ENCODE measurements at regions not wholly inside any gene's neighbourhood (a gene's known extent, or its start where the extent isn't known, plus 50 kb on each side); places are given as distances from the start of the nearest gene placed in this dataset.

GRCh38 chrX:46209768-46210167, 335.5 kb downstream of the ZNF674 start:
- Mint-ChIP-seq H3K4me3 (no peak overlapping the region), H3K27me3 (ENCODE audit: insufficient read depth, low read depth) (peaks cover 2% of the 10 kb centered on the region), H3K27ac (no peak overlapping the region), H3K9me3 (peaks cover 2% of the 10 kb centered on the region), H3K36me3 (no peaks in the 10 kb centered on the region), H3K4me1 (peaks cover 4% of the 10 kb centered on the region)
- Histone ChIP-seq H3F3A (ENCODE audit: low read depth) (no peaks in the 10 kb centered on the region), H2AFZ (replicated peaks) (no peak overlapping the region), H3K9ac (no peak overlapping the region), H3K36me3 (no peaks in the 10 kb centered on the region), H4K20me1 (ENCODE audit: low read depth) (no peaks in the 10 kb centered on the region), H3K27ac (no peak overlapping the region), H3K9me3 (ENCODE audit: low read depth) (no peaks in the 10 kb centered on the region), H3K4me3 (no peak overlapping the region), H3K79me2 (ENCODE audit: low read depth) (no peaks in the 10 kb centered on the region), H3K4me1 (peaks cover 6% of the 10 kb centered on the region), H3K4me2 (no peak overlapping the region), H3K27me3 (no peaks in the 10 kb centered on the region)
- DNase-seq (ENCODE audit: low spot score), result no peak
- no peak for TF ChIP-seq CTCF (IDR thresholded peaks at IDR 0.05)
- no peak for TF ChIP-seq EZH2 (IDR thresholded peaks at IDR 0.05)
- TF ChIP-seq EZH2phosphoT487 (IDR thresholded peaks at IDR 0.05), result no peak

- Histone ChIP-seq H3K4me3 (no peak overlapping the region), H3K4me1 (peaks cover 6% of the 10 kb centered on the region), H3K4me2 (no peak overlapping the region), H4K20me1 (ENCODE audit: low read depth) (no peaks in the 10 kb centered on the region), H3K79me2 (ENCODE audit: low read depth) (no peaks in the 10 kb centered on the region), H3K27ac (no peak overlapping the region), H2AFZ (replicated peaks) (no peak overlapping the region), H3K9ac (no peak overlapping the region), H3K36me3 (no peaks in the 10 kb centered on the region), H3F3A (ENCODE audit: low read depth) (no peaks in the 10 kb centered on the region), H3K27me3 (no peaks in the 10 kb centered on the region), H3K9me3 (ENCODE audit: low read depth) (no peaks in the 10 kb centered on the region)
- Mint-ChIP-seq H3K27ac (no peak overlapping the region), H3K4me3 (no peak overlapping the region), H3K9me3 (peaks cover 1% of the 10 kb centered on the region), H3K27me3 (ENCODE audit: insufficient read depth, low read depth) (peaks cover 2% of the 10 kb centered on the region), H3K36me3 (no peaks in the 10 kb centered on the region), H3K4me1 (peaks cover 4% of the 10 kb centered on the region)
- TF ChIP-seq CTCF (IDR thresholded peaks at IDR 0.05) (no peak), EZH2phosphoT487 (IDR thresholded peaks at IDR 0.05) (no peak), EZH2 (IDR thresholded peaks at IDR 0.05) (no peak)
- no peak for DNase-seq (ENCODE audit: low spot score)
Observed at GRCh38 chrX:46209037-46209436, 336.2 kb downstream of the ZNF674 start.

- H3K9ac ChIP-seq, result no peak overlapping the region
- peaks cover 4% of the 10 kb centered on the region for H3K4me1 Mint-ChIP-seq
- H3K36me3 ChIP-seq, result no peaks in the 10 kb centered on the region
- H3K27me3 ChIP-seq, result no peaks in the 10 kb centered on the region
- no peaks in the 10 kb centered on the region for H4K20me1 ChIP-seq (ENCODE audit: low read depth)
- no peaks in the 10 kb centered on the region for H3K79me2 ChIP-seq (ENCODE audit: low read depth)
- peaks cover 6% of the 10 kb centered on the region for H3K4me1 ChIP-seq
- peaks cover 2% of the 10 kb centered on the region for H3K27me3 Mint-ChIP-seq (ENCODE audit: insufficient read depth, low read depth)
- H3K9me3 ChIP-seq (ENCODE audit: low read depth), result no peaks in the 10 kb centered on the region
- no peak overlapping the region for H2AFZ ChIP-seq (replicated peaks)
- H3K9me3 Mint-ChIP-seq, result no peaks in the 10 kb centered on the region
- H3K27ac Mint-ChIP-seq, result no peak overlapping the region
- TF ChIP-seq CTCF (IDR thresholded peaks at IDR 0.05) (no peak), EZH2 (IDR thresholded peaks at IDR 0.05) (no peak), EZH2phosphoT487 (IDR thresholded peaks at IDR 0.05) (no peak)
- H3K4me3 Mint-ChIP-seq, result no peak overlapping the region
- DNase-seq (ENCODE audit: low spot score), result no peak
- no peak overlapping the region for H3K4me3 ChIP-seq
- H3F3A ChIP-seq (ENCODE audit: low read depth), result no peaks in the 10 kb centered on the region
- H3K36me3 Mint-ChIP-seq, result no peaks in the 10 kb centered on the region
- H3K27ac ChIP-seq, result no peak overlapping the region
- no peak overlapping the region for H3K4me2 ChIP-seq
Observed at GRCh38 chrX:46208225-46208854, 336.9 kb downstream of the ZNF674 start.

Measured in neural progenitor cell (in vitro differentiated cells).